HEK293 (cell line): ENCODE measurements at regions not wholly inside any gene's neighbourhood (a gene's known extent, or its start where the extent isn't known, plus 50 kb on each side); places are given as distances from the start of the nearest gene placed in this dataset.

Source experiments
- CTCF ChIP-seq: fragments of 450-650 bp; formaldehyde crosslinking; IDR thresholded peaks from 2 replicates; pipeline ENCODE4 v1.5.1; 2016; ENCODE audit warnings: missing biosample characterization, missing genetic modification characterization
- MEIS1 ChIP-seq: sonication (generic); formaldehyde crosslinking; IDR thresholded peaks from 2 replicates; pipeline ENCODE4 v1.8.1; 2022; ENCODE audit warnings: missing genetic modification reagents, mild to moderate bottlenecking, borderline replicate concordance
- ZNF398 ChIP-seq: fragments of 450-650 bp; formaldehyde crosslinking; IDR thresholded peaks from 2 replicates; pipeline ENCODE4 v1.5.1; 2017; ENCODE audit warnings: missing biosample characterization, missing genetic modification characterization
- ZNF426 ChIP-seq: fragments of 450-650 bp; formaldehyde crosslinking; IDR thresholded peaks from 2 replicates; pipeline ENCODE4 v1.5.1; 2017; ENCODE audit warnings: missing biosample characterization, missing genetic modification characterization, mild to moderate bottlenecking, inconsistent platforms, moderate library complexity
- ZNF777 ChIP-seq: fragments of 450-650 bp; formaldehyde crosslinking; IDR thresholded peaks from 2 replicates; pipeline ENCODE4 v1.5.1; 2017; ENCODE audit warnings: missing biosample characterization, missing genetic modification characterization, borderline replicate concordance

- TF ChIP-seq MEIS1 (no peak), ZNF777 (tag by site-specific recombination) (no peak), CTCF (tag by site-specific recombination) (no peak), ZNF426 (tag by site-specific recombination) (no peak), ZNF398 (no peak)
Measured at GRCh38 chr18:32867330-32867729, 94.5 kb upstream of the KLHL14 start.
